ENCODE measurements at regions not wholly inside any gene's neighbourhood (a gene's known extent, or its start where the extent isn't known, plus 50 kb on each side); places are given as distances from the start of the nearest gene placed in this dataset.

GRCh38 chr14:22460461-22461195 is 128.4 kb downstream of the DAD1 start:
- peak overlapping the region; percentile 56 for H3K4me2 ChIP-seq (ENCODE audit: control insufficient read depth, insufficient read depth)
- ChIA-PET RAD21 (ENCODE audit: unreplicated experiment) (interaction anchor here (1.0 to 5.5 kb wide), 13 partner anchors 10 to 141 kb away, joined by 3 to 49 read pairs (median 4); no protein-coding TSS in a partner anchor), POLR2A (interaction anchor here (0.7 to 3.5 kb wide), 8 partner anchors 11 to 137 kb away, joined by 3 to 26 read pairs (median 4); partner anchors contain the start of gene DAD1), CTCF (interaction anchor here (1.0 to 4.5 kb wide), 6 partner anchors 11 to 142 kb away, joined by 3 to 44 read pairs (median 19); no protein-coding TSS in a partner anchor), SMC1A (ENCODE audit: uncharacterized antibody, unreplicated experiment) (interaction anchor here (0.7 to 31.5 kb wide), 12 partner anchors 10 to 128 kb away, joined by 3 to 912 read pairs (median 4); partner anchors contain the start of gene DAD1)
- no peaks in the 10 kb centered on the region; the same call in 2 of the 3 replicates for H3K9me3 ChIP-seq (replicated peaks; ENCODE audit: control insufficient read depth, insufficient read depth, low read length)
- intact Hi-C loops (cut with micrococcal nuclease; ENCODE audit: unreplicated experiment): loop anchor here (1.0 kb wide), 1 partner anchor 11 kb away; no protein-coding TSS in a partner anchor
- FAIRE-seq: peak; percentile 35
- H3K79me2 ChIP-seq (ENCODE audit: control insufficient read depth, insufficient read depth, low read length): no peaks in the 10 kb centered on the region
- 66% methylated on average over 4 of the region's 4 CpGs for WGBS (ENCODE audit: insufficient coverage, insufficient replicate concordance, low lambda C conversion rate, missing lambda C conversion rate)
- H3K4me3 ChIP-seq: no peak overlapping the region
- in situ Hi-C loops (cut with MboI): no loop called here
- H3K9ac ChIP-seq (ENCODE audit: control insufficient read depth, insufficient read depth, low read length): peak overlapping the region; percentile 25
- H3K36me3 ChIP-seq (ENCODE audit: control insufficient read depth in 2 of 2, insufficient read depth in 2 of 2, low read length in 1 of 2): no peaks in the 10 kb centered on the region
- no TSS peak for BruUV-seq (replicated peaks)
- H4K20me1 ChIP-seq (ENCODE audit: control insufficient read depth, insufficient read depth): no peaks in the 10 kb centered on the region
- peak; percentile 55 for ATAC-seq
- no peak overlapping the region; the same call in 1 of the 2 replicates for H2AFZ ChIP-seq (ENCODE audit: control insufficient read depth, low read depth, low read length)
- H3K27me3 ChIP-seq (replicated peaks in 1 of 2; ENCODE audit: control insufficient read depth in 2 of 2, insufficient read depth in 2 of 2, low read length in 1 of 2): no peaks in the 10 kb centered on the region
- DNase-seq (ENCODE audit: low read depth, low spot score): no peak
- peaks cover 61% of the 10 kb centered on the region for H3K4me1 ChIP-seq (ENCODE audit: control insufficient read depth, insufficient read depth, low read length)
- peak overlapping the region; percentile 69 for H3K27ac ChIP-seq (ENCODE audit: control insufficient read depth, insufficient read depth)
- TF ChIP-seq, protein P1, sequence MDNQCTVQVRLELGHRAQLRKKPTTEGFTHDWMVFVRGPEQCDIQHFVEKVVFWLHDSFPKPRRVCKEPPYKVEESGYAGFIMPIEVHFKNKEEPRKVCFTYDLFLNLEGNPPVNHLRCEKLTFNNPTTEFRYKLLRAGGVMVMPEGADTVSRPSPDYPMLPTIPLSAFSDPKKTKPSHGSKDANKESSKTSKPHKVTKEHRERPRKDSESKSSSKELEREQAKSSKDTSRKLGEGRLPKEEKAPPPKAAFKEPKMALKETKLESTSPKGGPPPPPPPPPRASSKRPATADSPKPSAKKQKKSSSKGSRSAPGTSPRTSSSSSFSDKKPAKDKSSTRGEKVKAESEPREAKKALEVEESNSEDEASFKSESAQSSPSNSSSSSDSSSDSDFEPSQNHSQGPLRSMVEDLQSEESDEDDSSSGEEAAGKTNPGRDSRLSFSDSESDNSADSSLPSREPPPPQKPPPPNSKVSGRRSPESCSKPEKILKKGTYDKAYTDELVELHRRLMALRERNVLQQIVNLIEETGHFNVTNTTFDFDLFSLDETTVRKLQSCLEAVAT (IDR thresholded peaks at IDR 0.05): peak; percentile 58; the same call in 1 of the 2 replicates
- TF ChIP-seq EED (IDR thresholded peaks at IDR 0.05; ENCODE audit: low read depth) (peak; percentile 65; the same call in 1 of the 2 replicates), FOXM1 (IDR thresholded peaks at IDR 0.05; ENCODE audit: low read depth, low read length) (peak; percentile 56; the same call in 1 of the 2 replicates), MYB (IDR thresholded peaks at IDR 0.05; ENCODE audit: borderline replicate concordance, low read depth, low read length) (peak; percentile 84), IKZF1 (conservative IDR thresholded peaks at IDR 0.05) (peak; percentile 47), USF2 (IDR thresholded peaks at IDR 0.05; ENCODE audit: borderline replicate concordance, low read depth, low read length) (no peak), RELB (IDR thresholded peaks at IDR 0.05; ENCODE audit: low read depth) (peak; percentile 62; the same call in 1 of the 2 replicates), BHLHE40 (IDR thresholded peaks at IDR 0.05; ENCODE audit: borderline replicate concordance in 1 of 2, low read depth in 2 of 2, low read length in 1 of 2) (peak in 1 of 2 experiments; percentile 10; a peak in 1 of 4 replicates), EZH2 (IDR thresholded peaks at IDR 0.05; ENCODE audit: borderline replicate concordance, control insufficient read depth, low read depth, low read length) (no peak), NFIC (IDR thresholded peaks at IDR 0.05; ENCODE audit: low read depth, low read length) (peak; percentile 53; the same call in 1 of the 2 replicates), ZSCAN29 (IDR thresholded peaks at IDR 0.05) (no peak), ZNF687 (IDR thresholded peaks at IDR 0.05) (peak; percentile 90), EP300 (IDR thresholded peaks at IDR 0.05; ENCODE audit: borderline replicate concordance in 1 of 2, control insufficient read depth in 1 of 2, low read depth in 2 of 2, low read length in 2 of 2) (peak; percentile 67 to 69)
